ENCODE measurements at regions not wholly inside any gene's neighbourhood (a gene's known extent, or its start where the extent isn't known, plus 50 kb on each side); places are given as distances from the start of the nearest gene placed in this dataset.

- H3K4me3 Mint-ChIP-seq (ENCODE audit: unreplicated experiment), result no peak overlapping the region
- H3K27ac Mint-ChIP-seq (ENCODE audit: unreplicated experiment), result no peak overlapping the region
- H3K4me1 Mint-ChIP-seq (ENCODE audit: unreplicated experiment), result no peaks in the 10 kb centered on the region
- no peaks in the 10 kb centered on the region for H3K36me3 Mint-ChIP-seq (ENCODE audit: unreplicated experiment)
- peaks cover 11% of the 10 kb centered on the region for H3K27me3 Mint-ChIP-seq (ENCODE audit: unreplicated experiment)
- no peak for DNase-seq (ENCODE audit: extremely low spot score, unreplicated experiment)
- no peak for TF ChIP-seq CTCF (IDR thresholded peaks at IDR 0.05)
- H3K9me3 Mint-ChIP-seq (ENCODE audit: unreplicated experiment), result no peaks in the 10 kb centered on the region
Measured at GRCh38 chr18:45282101-45282812, 333.0 kb upstream of the SLC14A2 start.

GRCh38 chr18:45284174-45284573 is 331.1 kb upstream of the SLC14A2 start:
- H3K36me3 Mint-ChIP-seq (ENCODE audit: unreplicated experiment), result no peaks in the 10 kb centered on the region
- H3K4me3 Mint-ChIP-seq (ENCODE audit: unreplicated experiment), result no peak overlapping the region
- H3K27ac Mint-ChIP-seq (ENCODE audit: unreplicated experiment), result no peak overlapping the region
- H3K4me1 Mint-ChIP-seq (ENCODE audit: unreplicated experiment), result no peaks in the 10 kb centered on the region
- DNase-seq (ENCODE audit: extremely low spot score, unreplicated experiment), result no peak
- no peak for TF ChIP-seq CTCF (IDR thresholded peaks at IDR 0.05)
- H3K27me3 Mint-ChIP-seq (ENCODE audit: unreplicated experiment), result peaks cover 21% of the 10 kb centered on the region
- no peaks in the 10 kb centered on the region for H3K9me3 Mint-ChIP-seq (ENCODE audit: unreplicated experiment)

GRCh38 chr18:45284851-45285250 is 330.4 kb upstream of the SLC14A2 start:
- Mint-ChIP-seq H3K4me3 (ENCODE audit: unreplicated experiment) (no peak overlapping the region), H3K36me3 (ENCODE audit: unreplicated experiment) (no peaks in the 10 kb centered on the region), H3K27ac (ENCODE audit: unreplicated experiment) (no peak overlapping the region), H3K9me3 (ENCODE audit: unreplicated experiment) (no peaks in the 10 kb centered on the region), H3K4me1 (ENCODE audit: unreplicated experiment) (no peaks in the 10 kb centered on the region), H3K27me3 (ENCODE audit: unreplicated experiment) (peaks cover 18% of the 10 kb centered on the region)
- TF ChIP-seq CTCF (IDR thresholded peaks at IDR 0.05), result no peak
- DNase-seq (ENCODE audit: extremely low spot score, unreplicated experiment), result no peak

GRCh38 chr18:45285251-45285650 is 330.0 kb upstream of the SLC14A2 start:
- no peaks in the 10 kb centered on the region for H3K9me3 Mint-ChIP-seq (ENCODE audit: unreplicated experiment)
- peaks cover 19% of the 10 kb centered on the region for H3K27me3 Mint-ChIP-seq (ENCODE audit: unreplicated experiment)
- no peak for TF ChIP-seq CTCF (IDR thresholded peaks at IDR 0.05)
- H3K4me3 Mint-ChIP-seq (ENCODE audit: unreplicated experiment), result no peak overlapping the region
- H3K4me1 Mint-ChIP-seq (ENCODE audit: unreplicated experiment), result no peaks in the 10 kb centered on the region
- no peak overlapping the region for H3K27ac Mint-ChIP-seq (ENCODE audit: unreplicated experiment)
- no peaks in the 10 kb centered on the region for H3K36me3 Mint-ChIP-seq (ENCODE audit: unreplicated experiment)
- no peak for DNase-seq (ENCODE audit: extremely low spot score, unreplicated experiment)

- Mint-ChIP-seq H3K27ac (ENCODE audit: unreplicated experiment) (no peak overlapping the region), H3K4me1 (ENCODE audit: unreplicated experiment) (no peaks in the 10 kb centered on the region), H3K27me3 (ENCODE audit: unreplicated experiment) (peaks cover 28% of the 10 kb centered on the region), H3K4me3 (ENCODE audit: unreplicated experiment) (no peak overlapping the region), H3K9me3 (ENCODE audit: unreplicated experiment) (no peaks in the 10 kb centered on the region), H3K36me3 (ENCODE audit: unreplicated experiment) (no peaks in the 10 kb centered on the region)
- DNase-seq (ENCODE audit: extremely low spot score, unreplicated experiment), result no peak
- no peak for TF ChIP-seq CTCF (IDR thresholded peaks at IDR 0.05)
Measured at GRCh38 chr18:45286431-45286830, 328.8 kb upstream of the SLC14A2 start.

Measured in osteocyte (in vitro differentiated cells).